ENCODE measurements at regions not wholly inside any gene's neighbourhood (a gene's known extent, or its start where the extent isn't known, plus 50 kb on each side); places are given as distances from the start of the nearest gene placed in this dataset.

GRCh38 chr2:204468746-204469429 lies 76.4 kb upstream of the PARD3B start:
- 70% methylated on average over 4 of the region's 4 CpGs for WGBS (ENCODE audit: low lambda C conversion rate, missing lambda C conversion rate)
- no peaks in the 10 kb centered on the region for H3K36me3 ChIP-seq (replicated peaks; ENCODE audit: insufficient read depth, low read depth)
- H2AFZ ChIP-seq, result no peak overlapping the region
- no peak overlapping the region for H3K4me2 ChIP-seq
- H3K4me1 ChIP-seq (ENCODE audit: insufficient read depth), result peaks cover 9% of the 10 kb centered on the region
- no peaks in the 10 kb centered on the region for H3K27me3 ChIP-seq
- no peak for DNase-seq (ENCODE audit: low spot score)
- H3K9me2 ChIP-seq (replicated peaks; ENCODE audit: insufficient read depth), result no peaks in the 10 kb centered on the region
- H3K79me2 ChIP-seq, result no peaks in the 10 kb centered on the region
- no peak overlapping the region for H3K27ac ChIP-seq
- no peaks in the 10 kb centered on the region for H4K20me1 ChIP-seq (ENCODE audit: insufficient read depth, poor library complexity, severe bottlenecking)
- H3K9me3 ChIP-seq (ENCODE audit: low read depth), result no peaks in the 10 kb centered on the region
- H3K4me3 ChIP-seq, result no peak overlapping the region
- TF ChIP-seq EZH2phosphoT487 (IDR thresholded peaks at IDR 0.05; ENCODE audit: low read depth, severe bottlenecking, unreplicated experiment) (no peak), CTCF (IDR thresholded peaks at IDR 0.05; ENCODE audit: poor library complexity) (no peak), EZH2 (IDR thresholded peaks at IDR 0.05; ENCODE audit: borderline replicate concordance) (no peak)

GRCh38 chr2:204470178-204470620 lies 75.1 kb upstream of the PARD3B start:
- no peak overlapping the region for H3K27ac ChIP-seq
- no peak overlapping the region for H2AFZ ChIP-seq
- WGBS (ENCODE audit: low lambda C conversion rate, missing lambda C conversion rate), result 87% methylated on average over 4 of the region's 4 CpGs
- TF ChIP-seq CTCF (IDR thresholded peaks at IDR 0.05; ENCODE audit: poor library complexity) (no peak), EZH2 (IDR thresholded peaks at IDR 0.05; ENCODE audit: borderline replicate concordance) (no peak)
- H4K20me1 ChIP-seq (ENCODE audit: insufficient read depth, poor library complexity, severe bottlenecking), result no peaks in the 10 kb centered on the region
- H3K79me2 ChIP-seq, result no peaks in the 10 kb centered on the region
- H3K27me3 ChIP-seq, result no peaks in the 10 kb centered on the region
- H3K4me2 ChIP-seq, result no peak overlapping the region
- no peak overlapping the region for H3K4me3 ChIP-seq
- no peaks in the 10 kb centered on the region for H3K9me2 ChIP-seq (replicated peaks; ENCODE audit: insufficient read depth)
- peaks cover 9% of the 10 kb centered on the region for H3K4me1 ChIP-seq (ENCODE audit: insufficient read depth)
- no peaks in the 10 kb centered on the region for H3K36me3 ChIP-seq (replicated peaks; ENCODE audit: insufficient read depth, low read depth)
- DNase-seq (ENCODE audit: low spot score), result no peak
- H3K9me3 ChIP-seq (ENCODE audit: low read depth), result no peaks in the 10 kb centered on the region

GRCh38 chr2:204470621-204471196 lies 74.6 kb upstream of the PARD3B start:
- Histone ChIP-seq H3K4me1 (ENCODE audit: insufficient read depth) (peaks cover 9% of the 10 kb centered on the region), H3K79me2 (no peaks in the 10 kb centered on the region), H3K27me3 (no peaks in the 10 kb centered on the region), H3K9me3 (ENCODE audit: low read depth) (no peaks in the 10 kb centered on the region), H2AFZ (no peak overlapping the region), H3K27ac (no peak overlapping the region), H4K20me1 (ENCODE audit: insufficient read depth, poor library complexity, severe bottlenecking) (no peaks in the 10 kb centered on the region), H3K4me3 (no peak overlapping the region), H3K4me2 (no peak overlapping the region), H3K9me2 (replicated peaks; ENCODE audit: insufficient read depth) (no peaks in the 10 kb centered on the region), H3K36me3 (replicated peaks; ENCODE audit: insufficient read depth, low read depth) (no peaks in the 10 kb centered on the region)
- no peak for DNase-seq (ENCODE audit: low spot score)
- 90% methylated on average over 5 of the region's 5 CpGs for WGBS (ENCODE audit: low lambda C conversion rate, missing lambda C conversion rate)
- no peak for TF ChIP-seq EZH2phosphoT487 (IDR thresholded peaks at IDR 0.05; ENCODE audit: low read depth, severe bottlenecking, unreplicated experiment)
- TF ChIP-seq EZH2 (IDR thresholded peaks at IDR 0.05; ENCODE audit: borderline replicate concordance), result no peak
- no peak for TF ChIP-seq CTCF (IDR thresholded peaks at IDR 0.05; ENCODE audit: poor library complexity)
